Calu3 (cell line): ENCODE measurements at regions not wholly inside any gene's neighbourhood (a gene's known extent, or its start where the extent isn't known, plus 50 kb on each side); places are given as distances from the start of the nearest gene placed in this dataset.

Experiments used
- BruUV-seq: library from RNA; stranded (reverse); fragments of 400-500 nt; replicated peaks from 2 replicates; lab custom pipeline; 2021; lab: Mats Ljungman, UMichigan
- CTCF ChIA-PET: fragments of 300-600 bp; sonication (Branson Sonifier 250); formaldehyde crosslinking; loops from one replicate; lab custom pipeline; 2022; ENCODE audit warnings: antibody characterized with exemption; lab: Charles Lee
- DNase-seq: peaks from one replicate; pipeline ENCODE4 v3.0.0; 2022
- H3K27ac Mint-ChIP-seq: one replicate; pipeline ENCODE4 v1.8.0; 2022; ENCODE audit warnings: mixed read lengths; ENCODE audit not compliant: unreplicated experiment
- H3K27me3 Mint-ChIP-seq: one replicate; pipeline ENCODE4 v1.8.0; 2022; ENCODE audit warnings: mixed read lengths; ENCODE audit not compliant: unreplicated experiment
- H3K36me3 Mint-ChIP-seq: one replicate; pipeline ENCODE4 v1.8.0; 2022; ENCODE audit warnings: mild to moderate bottlenecking, moderate library complexity, mixed read lengths; ENCODE audit not compliant: insufficient read depth, unreplicated experiment
- H3K4me1 Mint-ChIP-seq: one replicate; pipeline ENCODE4 v1.8.0; 2022; ENCODE audit warnings: mild to moderate bottlenecking, low read depth, mixed read lengths; ENCODE audit not compliant: unreplicated experiment
- H3K4me3 Mint-ChIP-seq: one replicate; pipeline ENCODE4 v1.8.0; 2022; ENCODE audit warnings: mild to moderate bottlenecking, low read depth, moderate library complexity, mixed read lengths; ENCODE audit not compliant: unreplicated experiment
- H3K9me3 Mint-ChIP-seq: one replicate; pipeline ENCODE4 v1.8.0; 2022; ENCODE audit warnings: low read depth, mixed read lengths; ENCODE audit not compliant: unreplicated experiment
- CTCF ChIP-seq: fragments of 200-600 bp; IDR thresholded peaks from one replicate; pipeline ENCODE4 v1.8.0; 2022; ENCODE audit warnings: antibody characterized with exemption; ENCODE audit not compliant: unreplicated experiment
- intact Hi-C: fragments of 100-400 bp; cut with micrococcal nuclease; formaldehyde crosslinking; loops from one replicate; pipeline ENCODE4 v1.10.0; 2022; ENCODE audit not compliant: unreplicated experiment

GRCh38 chr6:56864171-56864616, 90.7 kb upstream of the BEND6 start:
- H3K4me3 Mint-ChIP-seq: no peak overlapping the region
- H3K27ac Mint-ChIP-seq: peak overlapping the region; percentile 42
- peaks cover 5% of the 10 kb centered on the region for H3K36me3 Mint-ChIP-seq
- no peak for TF ChIP-seq CTCF
- DNase-seq: no peak
- intact Hi-C loops: no loop called here
- no TSS peak for BruUV-seq
- CTCF ChIA-PET: interaction anchor here (0.7 kb wide), 1 partner anchor 43 kb away, joined by 3 read pairs; no protein-coding TSS in a partner anchor
- peaks cover 75% of the 10 kb centered on the region for H3K4me1 Mint-ChIP-seq
- H3K9me3 Mint-ChIP-seq: no peaks in the 10 kb centered on the region
- no peaks in the 10 kb centered on the region for H3K27me3 Mint-ChIP-seq

- DNase-seq: peak; percentile 30
- Mint-ChIP-seq H3K4me1 (peaks cover 68% of the 10 kb centered on the region), H3K9me3 (no peaks in the 10 kb centered on the region), H3K27me3 (no peaks in the 10 kb centered on the region), H3K27ac (peak overlapping the region; percentile 37), H3K4me3 (no peak overlapping the region), H3K36me3 (peaks cover 5% of the 10 kb centered on the region)
- CTCF ChIA-PET: interaction anchor here (0.7 to 1.9 kb wide), 2 partner anchors 23 to 41 kb away, joined by 3 to 6 read pairs; no protein-coding TSS in a partner anchor
- intact Hi-C loops: no loop called here
- no TSS peak for BruUV-seq
- no peak for TF ChIP-seq CTCF
Observed at GRCh38 chr6:56863366-56863765, 91.5 kb upstream of the BEND6 start.

- H3K27ac Mint-ChIP-seq: no peak overlapping the region
- no TSS peak for BruUV-seq
- peaks cover 5% of the 10 kb centered on the region for H3K36me3 Mint-ChIP-seq
- TF ChIP-seq CTCF: no peak
- peaks cover 74% of the 10 kb centered on the region for H3K4me1 Mint-ChIP-seq
- H3K9me3 Mint-ChIP-seq: no peaks in the 10 kb centered on the region
- CTCF ChIA-PET: interaction anchor here (1.9 kb wide), 1 partner anchor 42 kb away, joined by 6 read pairs; no protein-coding TSS in a partner anchor
- DNase-seq: no peak
- peak overlapping the region; percentile 6 for H3K4me3 Mint-ChIP-seq
- intact Hi-C loops: no loop called here
- H3K27me3 Mint-ChIP-seq: no peaks in the 10 kb centered on the region
Observed at GRCh38 chr6:56862415-56863175, 92.3 kb upstream of the BEND6 start.

- no peak for TF ChIP-seq CTCF
- peak overlapping the region; percentile 28 for H3K27ac Mint-ChIP-seq
- peaks cover 60% of the 10 kb centered on the region for H3K4me1 Mint-ChIP-seq
- DNase-seq: peak; percentile 44
- CTCF ChIA-PET: interaction anchor here (0.6 to 2.0 kb wide), 4 partner anchors 9 to 210 kb away, joined by 3 to 16 read pairs (median 6); no protein-coding TSS in a partner anchor
- H3K36me3 Mint-ChIP-seq: peaks cover 5% of the 10 kb centered on the region
- H3K4me3 Mint-ChIP-seq: no peak overlapping the region
- H3K27me3 Mint-ChIP-seq: no peaks in the 10 kb centered on the region
- no peaks in the 10 kb centered on the region for H3K9me3 Mint-ChIP-seq
- no TSS peak for BruUV-seq
- intact Hi-C loops: no loop called here
Observed at GRCh38 chr6:56860475-56860874, 94.4 kb upstream of the BEND6 start.
